HCT116 (cell line): ENCODE measurements at regions not wholly inside any gene's neighbourhood (a gene's known extent, or its start where the extent isn't known, plus 50 kb on each side); places are given as distances from the start of the nearest gene placed in this dataset.

Source experiments
- ATAC-seq: fragments of 200-7000 bp; cut with Tn5 transposase; 2 replicates; pipeline ENCODE4 v1.9.1; 2020; ENCODE audit warnings: mild to moderate bottlenecking, moderate library complexity
- BruUV-seq: library from RNA; stranded (reverse); fragments of 400-500 nt; replicated peaks from 2 replicates; lab custom pipeline; 2021; lab: Mats Ljungman, UMichigan
- CTCF ChIA-PET: fragments of 300-600 bp; sonication (Branson Sonifier 250); formaldehyde crosslinking; loops from one replicate; lab custom pipeline; 2021; ENCODE audit warnings: antibody characterized with exemption; lab: Charles Lee
- POLR2A ChIA-PET: fragments of 300-600, 350-600 bp; sonication (Branson Sonifier 250); formaldehyde crosslinking; loops from one replicate; lab custom pipeline; 2021; ENCODE audit warnings: antibody characterized with exemption; lab: Charles Lee
- RAD21 ChIA-PET, 2 experiments: fragments of 300-600 bp; sonication (Branson Sonifier 250); formaldehyde crosslinking; loops; one replicate each; lab custom pipeline; 2023; ENCODE audit warnings: low total read pairs in 2 of 2; ENCODE audit not compliant: uncharacterized antibody in 2 of 2, unreplicated experiment in 2 of 2, low non-redundant PET in 1 of 2; lab: Charles Lee
- DNase-seq: peaks from one replicate; pipeline ENCODE4 v3.0.0-alpha.2; 2010; ENCODE audit warnings: low read depth, low spot score
- H2AFZ ChIP-seq: fragments of 200-600 bp; shearing (Covaris generic), sonication (generic); 2 replicates; pipeline ENCODE4 v1.6.1; 2017; ENCODE audit warnings: low read depth, mixed run types, mixed read lengths, antibody characterized with exemption, low read length; ENCODE audit not compliant: poor library complexity, severe bottlenecking
- H3K27ac ChIP-seq: 2 replicates; pipeline ENCODE4 v1.5.1; 2012; ENCODE audit warnings: low read depth, low read length
- H3K27me3 ChIP-seq: fragments of 200-600 bp; sonication (generic); 2 replicates; pipeline ENCODE4 v1.6.1; 2016; ENCODE audit warnings: mixed run types, low read length, mixed read lengths; ENCODE audit not compliant: insufficient read depth
- H3K36me3 ChIP-seq, 2 experiments: fragments of 200-500 bp in 1 of 2; fragments of 200-600 bp in 1 of 2; sonication (Bioruptor generic) in 1 of 2; sonication (generic) in 1 of 2; 2 replicates each; pipeline versions ENCODE4 v1.5.1 to v1.6.1; 2014 to 2016; ENCODE audit warnings: low read length in 2 of 2, inconsistent platforms in 1 of 2, mixed read lengths in 1 of 2, mixed run types in 1 of 2; ENCODE audit not compliant: insufficient read depth in 2 of 2, control insufficient read depth in 1 of 2
- H3K4me1 ChIP-seq, 2 experiments: fragments of 200-600 bp in 1 of 2; sonication (generic) in 1 of 2; 2 replicates each; pipeline versions ENCODE4 v1.5.1 to v1.6.1; 2012 to 2017; ENCODE audit warnings: low read length in 2 of 2, inconsistent platforms in 1 of 2, mild to moderate bottlenecking in 1 of 2, mixed read lengths in 1 of 2, mixed run types in 1 of 2, moderate library complexity in 1 of 2; ENCODE audit not compliant: insufficient read depth in 2 of 2, control insufficient read depth in 1 of 2
- H3K4me2 ChIP-seq: fragments of 200-600 bp; sonication (generic); 2 replicates; pipeline ENCODE4 v1.6.1; 2017; ENCODE audit warnings: mixed run types, low read length, mixed read lengths
- H3K4me3 ChIP-seq, 2 experiments: fragments of 200-600 bp in 1 of 2; sonication (generic) in 1 of 2; replicated peaks in 1 of 2; 2 replicates each; pipeline ENCODE4 v1.5.1; 2011 to 2016; ENCODE audit warnings: low read length in 2 of 2, control low read depth in 1 of 2, low read depth in 1 of 2, mild to moderate bottlenecking in 1 of 2, mixed read lengths in 1 of 2, mixed run types in 1 of 2
- H3K79me2 ChIP-seq: fragments of 200-600 bp; sonication (generic); 2 replicates; pipeline ENCODE4 v1.6.1; 2017; ENCODE audit warnings: mild to moderate bottlenecking, mixed run types, low read length, moderate library complexity, mixed read lengths; ENCODE audit not compliant: insufficient read depth
- H3K9ac ChIP-seq: fragments of 200-600 bp; sonication (generic); 2 replicates; pipeline ENCODE4 v1.6.1; 2016; ENCODE audit warnings: low read length, mixed read lengths
- H3K9me2 ChIP-seq: fragments of 200-600 bp; sonication (generic), shearing (Covaris generic); 2 replicates; pipeline ENCODE4 v1.6.1; 2017; ENCODE audit warnings: mixed run types, mild to moderate bottlenecking, moderate library complexity; ENCODE audit not compliant: insufficient read depth
- H3K9me3 ChIP-seq, 2 experiments: fragments of 200-500 bp in 1 of 2; fragments of 200-600 bp in 1 of 2; sonication (Bioruptor generic) in 1 of 2; sonication (generic) in 1 of 2; 2 replicates each; pipeline ENCODE4 v1.6.1; 2014 to 2017; ENCODE audit warnings: low read length in 2 of 2, mixed read lengths in 2 of 2, inconsistent platforms in 1 of 2, low read depth in 1 of 2, mild to moderate bottlenecking in 1 of 2, mixed run types in 1 of 2, moderate library complexity in 1 of 2; ENCODE audit not compliant: control insufficient read depth in 1 of 2, insufficient read depth in 1 of 2
- H4K20me1 ChIP-seq: fragments of 200-600 bp; sonication (generic), shearing (Covaris generic); 2 replicates; pipeline ENCODE4 v1.6.1; 2017; ENCODE audit warnings: mixed run types, mild to moderate bottlenecking, moderate library complexity; ENCODE audit not compliant: insufficient read depth
- ATF3 ChIP-seq: IDR thresholded peaks from 2 replicates; pipeline ENCODE4 v1.6.1; 2012
- CBX3 ChIP-seq: IDR thresholded peaks from 2 replicates; pipeline ENCODE4 v1.6.1; 2012; ENCODE audit warnings: low read depth
- CEBPB ChIP-seq: IDR thresholded peaks from 2 replicates; pipeline ENCODE4 v1.6.1; 2012; ENCODE audit warnings: low read depth
- CTCF ChIP-seq, 3 experiments: fragments of 200-600 bp in 1 of 3; sonication (generic) in 1 of 3; IDR thresholded peaks in 2 of 3; conservative IDR thresholded peaks in 1 of 3; 2 replicates each; pipeline ENCODE4 v1.5.1; 2012 to 2017; ENCODE audit warnings: low read depth in 2 of 3, low read length in 2 of 3, antibody characterized with exemption in 1 of 3, borderline replicate concordance in 1 of 3, control low read depth in 1 of 3, mild to moderate bottlenecking in 1 of 3, mixed read lengths in 1 of 3, mixed run types in 1 of 3, moderate library complexity in 1 of 3; ENCODE audit not compliant: insufficient read depth in 1 of 3
- EGR1 ChIP-seq: IDR thresholded peaks from 2 replicates; pipeline ENCODE4 v1.6.1; 2012; ENCODE audit warnings: low read depth
- EZH2phosphoT487 ChIP-seq: fragments of 200-600 bp; IDR thresholded peaks from 2 replicates; pipeline ENCODE4 v1.6.1; 2018; ENCODE audit warnings: antibody characterized with exemption, borderline replicate concordance
- MAX ChIP-seq: IDR thresholded peaks from 2 replicates; pipeline ENCODE4 v1.6.1; 2012
- RAD21 ChIP-seq: IDR thresholded peaks from 2 replicates; pipeline ENCODE4 v1.6.1; 2012; ENCODE audit warnings: low read depth, mild to moderate bottlenecking
- REST ChIP-seq: IDR thresholded peaks from 2 replicates; pipeline ENCODE4 v1.6.1; 2012; ENCODE audit warnings: low read depth
- SIN3A ChIP-seq: IDR thresholded peaks from 2 replicates; pipeline ENCODE4 v1.6.1; 2012; ENCODE audit warnings: low read depth
- SRF ChIP-seq: IDR thresholded peaks from 2 replicates; pipeline ENCODE4 v1.6.1; 2012; ENCODE audit warnings: low read depth
- ZBTB33 ChIP-seq: IDR thresholded peaks from 2 replicates; pipeline ENCODE4 v1.6.1; 2011; ENCODE audit warnings: mild to moderate bottlenecking, low read length, moderate library complexity; ENCODE audit not compliant: insufficient replicate concordance; ENCODE audit errors: extremely low read depth
- ZFX ChIP-seq: fragments of 450-650 bp; IDR thresholded peaks from 2 replicates; pipeline ENCODE4 v1.6.1; 2017
- intact Hi-C: fragments of 100-400 bp; cut with micrococcal nuclease; formaldehyde crosslinking; loops from 2 replicates; pipeline ENCODE4 v1.10.0; 2022

GRCh38 chr12:90757957-90758356 lies 197.0 kb downstream of the CCER1 start:
- H2AFZ ChIP-seq, result no peak overlapping the region
- no TSS peak for BruUV-seq
- H3K4me3 ChIP-seq, result no peak overlapping the region
- CTCF ChIA-PET, result no interaction called here
- no peaks in the 10 kb centered on the region for H3K4me1 ChIP-seq
- TF ChIP-seq SIN3A (no peak), ZFX (no peak), SRF (no peak), EGR1 (no peak), MAX (no peak), ATF3 (no peak), REST (no peak), CTCF (IDR thresholded peaks at IDR 0.05 in 2 of 3, conservative IDR thresholded peaks at IDR 0.05 in 1 of 3; ENCODE audit: borderline replicate concordance in 1 of 3, insufficient read depth in 1 of 3, low read depth in 2 of 3, low read length in 2 of 3) (no peak), EZH2phosphoT487 (no peak), CBX3 (no peak), ZBTB33 (no peak), RAD21 (no peak), CEBPB (no peak)
- H4K20me1 ChIP-seq, result no peaks in the 10 kb centered on the region
- DNase-seq (no peak), ATAC-seq (no peak)
- H3K9ac ChIP-seq, result no peak overlapping the region
- no peaks in the 10 kb centered on the region for H3K9me2 ChIP-seq
- no peaks in the 10 kb centered on the region for H3K79me2 ChIP-seq
- POLR2A ChIA-PET, result no interaction called here
- intact Hi-C loops, result no loop called here
- RAD21 ChIA-PET, result no interaction called here
- H3K9me3 ChIP-seq, result no peaks in the 10 kb centered on the region
- no peak overlapping the region for H3K4me2 ChIP-seq
- no peaks in the 10 kb centered on the region for H3K27me3 ChIP-seq
- no peaks in the 10 kb centered on the region for H3K36me3 ChIP-seq
- no peak overlapping the region for H3K27ac ChIP-seq
